GM18870 (cell line): ENCODE measurements at regions not wholly inside any gene's neighbourhood (a gene's known extent, or its start where the extent isn't known, plus 50 kb on each side); places are given as distances from the start of the nearest gene placed in this dataset.
"Not testable (repeated sequence)": the region's sequence is repeated elsewhere in the genome, so short reads cannot be mapped to it uniquely, and the experiment has no call there.

ENCODE experiments used
- ATAC-seq: cut with Tn5 transposase; IDR thresholded peaks from one replicate; pipeline ENCODE4 v1.9.1; 2021; ENCODE audit warnings: moderate library complexity; ENCODE audit not compliant: unreplicated experiment

DNA sequence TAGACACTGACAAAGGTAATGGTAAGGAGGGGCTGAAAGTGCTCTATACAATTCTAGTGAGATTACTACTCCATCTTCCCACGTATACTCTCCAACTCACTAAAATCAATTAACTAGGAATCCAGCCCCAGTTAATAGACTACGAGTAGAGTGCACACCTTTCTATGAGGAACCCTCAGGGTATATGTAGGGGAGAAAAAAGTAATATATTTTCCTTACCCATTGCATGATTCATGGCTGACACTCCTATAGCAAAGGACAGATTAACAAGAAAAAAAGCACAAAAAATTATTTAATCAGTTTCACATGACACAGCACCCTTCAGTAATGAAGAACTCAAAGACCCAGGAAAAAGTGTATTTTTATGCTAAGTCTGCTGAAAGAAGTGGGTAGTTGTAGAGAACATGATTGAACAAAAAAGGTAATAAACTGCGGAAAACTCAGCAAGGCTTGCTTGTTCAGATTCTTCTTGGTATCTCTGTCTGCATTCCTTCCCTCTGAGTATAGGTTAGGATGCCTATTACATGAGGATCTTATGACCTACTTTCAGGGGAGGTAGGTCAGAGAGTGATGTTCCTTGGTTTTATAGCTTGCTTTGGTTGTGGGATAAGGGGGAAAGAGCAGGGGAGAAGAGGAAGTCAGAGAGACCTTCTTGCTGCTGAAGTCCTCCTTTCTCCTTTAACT lies 342.0 kb upstream of the DLGAP1 start:
- ATAC-seq, result no peak

GRCh38 chr18:4789506-4789905 lies 334.4 kb upstream of the DLGAP1 start:
- ATAC-seq, result no peak

DNA sequence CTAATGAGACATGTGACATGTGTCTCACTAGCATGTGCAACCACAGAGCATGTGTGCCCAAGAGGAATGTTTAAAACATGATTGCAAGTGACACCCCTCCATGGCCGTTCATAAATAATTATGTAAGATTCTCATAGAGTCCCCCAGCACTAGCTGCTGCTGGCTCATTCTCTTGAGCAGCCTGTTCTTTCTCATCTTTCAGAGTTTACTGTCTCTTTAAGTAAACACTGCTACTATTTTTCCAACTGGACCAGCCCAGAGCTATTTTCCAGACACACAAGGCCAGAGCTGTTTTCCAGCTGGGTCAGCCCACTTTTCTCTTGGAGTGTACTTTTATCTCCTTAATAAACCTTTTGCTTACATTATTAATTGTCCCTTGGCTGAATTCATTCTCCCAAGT lies 326.8 kb upstream of the DLGAP1 start:
- ATAC-seq, result no peak

GRCh38 chr18:4765401-4765800 lies 310.3 kb upstream of the DLGAP1 start:
- no peak for ATAC-seq

- ATAC-seq, result no peak
These were observed 307.2 kb upstream of the DLGAP1 start for GRCh38 chr18:4762330-4762729.

DNA sequence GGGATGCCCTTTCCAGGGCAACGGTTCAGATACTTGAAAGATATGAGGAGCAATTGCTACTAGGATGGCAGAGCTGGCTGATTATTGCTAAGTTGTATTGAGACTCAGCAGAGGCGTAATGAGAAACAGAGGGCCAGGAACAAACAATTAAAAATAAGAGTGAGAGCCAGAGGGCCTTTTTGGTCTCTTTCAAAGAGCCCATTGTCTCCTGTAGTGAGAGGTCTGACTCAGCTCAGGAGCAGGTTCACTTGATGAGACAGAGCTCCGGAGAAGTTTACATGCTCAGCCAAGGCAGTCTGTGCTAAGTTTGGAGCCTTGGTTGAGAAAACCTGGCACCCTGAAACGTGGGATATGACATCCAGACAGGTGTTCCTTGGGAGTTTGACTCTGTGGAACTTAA lies 303.9 kb upstream of the DLGAP1 start:
- no peak for ATAC-seq

GRCh38 chr18:4755848-4756247 lies 300.7 kb upstream of the DLGAP1 start:
- ATAC-seq, result peak; percentile 78

DNA sequence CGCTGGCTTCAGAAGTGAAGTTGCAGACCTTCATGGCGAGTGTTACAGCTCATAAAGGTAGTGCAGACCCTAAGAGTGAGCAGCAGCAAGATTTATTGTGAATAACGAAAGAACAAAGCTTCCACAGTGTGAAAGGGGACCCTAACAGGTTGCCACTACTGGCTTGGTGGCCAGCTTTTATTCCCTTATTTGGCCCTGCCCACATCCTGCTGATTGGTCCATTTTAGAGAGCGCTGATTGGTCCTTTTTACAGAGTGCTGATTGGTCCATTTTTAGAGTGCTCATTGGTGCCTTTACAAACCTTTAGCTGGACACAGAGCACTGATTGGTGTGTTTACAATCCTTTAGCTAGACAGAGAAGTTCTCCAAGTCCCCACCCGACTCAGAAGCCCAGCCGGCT lies 298.0 kb upstream of the DLGAP1 start:
- ATAC-seq, result not testable (repeated sequence)

DNA sequence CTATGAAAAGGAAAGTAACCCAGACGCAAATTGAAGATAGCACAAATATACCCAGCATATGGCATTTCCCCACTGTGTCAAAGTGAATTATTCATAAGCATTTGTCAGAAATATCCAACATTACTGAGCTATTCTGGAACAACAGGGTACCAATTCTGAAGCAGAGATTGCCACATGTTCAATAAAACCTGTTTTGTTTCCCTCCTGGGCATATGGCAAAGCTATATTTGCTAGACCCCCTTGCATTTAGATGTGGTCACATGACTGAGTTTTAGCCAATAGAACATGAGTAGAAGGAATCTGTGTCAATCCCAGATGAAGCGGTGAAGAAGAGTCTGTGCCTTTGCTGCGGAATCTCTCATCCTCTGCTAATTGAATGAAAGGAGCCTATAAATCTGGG lies 296.4 kb upstream of the DLGAP1 start:
- no peak for ATAC-seq

DNA sequence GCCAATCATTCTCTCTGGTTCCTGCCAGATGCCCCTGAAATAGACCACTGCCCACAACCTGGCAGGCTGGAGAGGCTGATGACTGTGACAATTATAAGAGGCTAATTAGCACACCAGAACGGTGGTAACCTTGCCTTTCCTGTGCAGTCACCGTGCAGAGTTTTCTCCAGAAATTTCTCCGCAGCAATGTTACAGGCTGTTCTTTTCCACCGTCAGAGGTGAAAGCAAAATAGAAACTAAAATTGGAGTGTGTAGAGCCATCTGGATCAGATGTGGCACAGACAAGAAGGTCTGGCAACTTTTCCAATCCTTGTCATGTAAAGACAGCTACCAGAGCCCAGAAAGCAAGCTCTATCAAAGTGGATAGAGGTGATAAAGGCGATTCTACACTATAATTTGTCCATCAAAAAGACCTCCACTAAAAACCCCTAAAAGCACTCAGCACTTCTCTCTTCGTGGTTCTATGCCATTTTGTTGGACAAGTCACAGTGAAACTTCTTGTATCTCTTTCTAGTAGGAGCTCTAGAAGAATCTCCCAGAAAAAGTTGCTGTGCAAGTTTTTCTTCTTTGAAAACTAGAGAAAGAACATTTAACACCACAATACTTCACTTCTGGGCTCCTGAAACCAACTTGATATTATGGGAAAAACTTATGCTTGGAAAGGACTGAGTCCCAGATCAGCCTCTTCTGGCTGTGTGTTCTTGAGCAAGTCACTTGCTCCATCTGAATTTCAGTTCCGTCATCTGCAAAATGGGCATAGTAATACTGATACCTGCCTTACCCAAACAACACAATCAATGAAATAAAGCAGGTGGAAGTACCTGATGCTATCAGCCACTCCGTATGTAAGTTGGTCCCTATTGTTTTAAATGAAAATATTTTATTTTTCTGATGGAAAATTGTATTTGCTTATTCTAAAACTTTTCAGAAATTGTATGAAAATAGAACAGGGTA lies 295.6 kb upstream of the DLGAP1 start:
- no peak for ATAC-seq

DNA sequence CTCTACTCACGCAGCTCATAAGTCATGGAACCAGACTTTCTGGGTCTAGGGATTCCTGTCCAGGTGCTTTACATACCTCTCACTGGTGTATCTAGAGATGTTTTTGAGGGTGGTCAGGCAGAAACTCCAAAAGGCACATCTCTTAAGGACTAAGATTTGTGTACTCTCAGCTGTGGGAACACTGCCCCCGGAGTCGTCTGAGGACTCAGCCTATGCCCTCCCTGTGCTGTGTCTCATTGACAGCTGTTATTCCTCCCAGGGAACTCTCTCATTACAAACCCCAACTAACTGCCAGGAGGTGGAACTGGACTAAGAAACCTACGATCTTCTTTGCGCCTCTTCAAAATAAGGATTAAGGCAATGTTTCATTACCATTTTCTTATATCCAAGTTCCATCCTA lies 293.9 kb upstream of the DLGAP1 start:
- ATAC-seq, result no peak

GRCh38 chr18:4734903-4735302 lies 279.8 kb upstream of the DLGAP1 start:
- no peak for ATAC-seq

GRCh38 chr18:4734021-4734420 lies 278.9 kb upstream of the DLGAP1 start:
- ATAC-seq, result no peak

DNA sequence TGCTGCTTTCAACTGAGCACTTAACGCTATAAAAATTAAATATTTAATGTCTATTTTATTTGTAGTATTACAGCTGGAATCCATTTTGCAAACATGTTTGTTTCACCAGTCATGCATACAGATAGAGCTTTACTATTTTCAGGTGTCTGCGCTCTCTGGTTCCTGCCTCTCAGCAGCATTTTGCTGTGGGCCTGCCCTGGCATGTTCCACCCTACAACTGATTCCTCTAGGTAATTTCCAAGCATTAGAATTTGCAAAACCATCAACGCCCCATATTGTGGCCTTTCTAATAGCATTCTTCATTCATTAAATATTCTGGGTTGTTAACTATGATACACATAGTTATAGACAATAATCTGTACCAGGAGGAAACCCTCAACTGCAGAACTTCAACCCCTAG lies 266.4 kb upstream of the DLGAP1 start:
- ATAC-seq, result no peak

- no peak for ATAC-seq
These were observed 265.4 kb upstream of the DLGAP1 start for GRCh38 chr18:4720518-4720917.

GRCh38 chr18:4705894-4706293 lies 250.8 kb upstream of the DLGAP1 start:
- no peak for ATAC-seq

DNA sequence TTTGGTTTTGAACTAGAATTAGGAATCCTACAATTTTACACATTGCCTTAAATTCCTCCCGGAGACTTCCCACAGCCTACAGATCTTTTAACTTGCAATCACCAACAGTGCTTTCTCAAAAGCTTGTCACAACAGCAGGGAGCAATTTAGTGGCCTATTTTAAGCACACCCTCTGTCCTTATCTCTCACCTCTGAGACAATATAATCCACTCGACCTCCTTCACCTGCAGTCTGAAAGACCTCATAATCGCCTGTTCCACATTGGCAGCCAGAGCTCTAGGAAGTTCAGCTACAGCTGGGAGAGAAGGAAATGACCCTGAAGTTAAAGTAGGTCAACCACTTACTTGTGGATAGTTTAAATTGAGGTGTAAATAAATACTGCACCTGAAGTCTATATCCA lies 249.7 kb upstream of the DLGAP1 start:
- ATAC-seq, result no peak

DNA sequence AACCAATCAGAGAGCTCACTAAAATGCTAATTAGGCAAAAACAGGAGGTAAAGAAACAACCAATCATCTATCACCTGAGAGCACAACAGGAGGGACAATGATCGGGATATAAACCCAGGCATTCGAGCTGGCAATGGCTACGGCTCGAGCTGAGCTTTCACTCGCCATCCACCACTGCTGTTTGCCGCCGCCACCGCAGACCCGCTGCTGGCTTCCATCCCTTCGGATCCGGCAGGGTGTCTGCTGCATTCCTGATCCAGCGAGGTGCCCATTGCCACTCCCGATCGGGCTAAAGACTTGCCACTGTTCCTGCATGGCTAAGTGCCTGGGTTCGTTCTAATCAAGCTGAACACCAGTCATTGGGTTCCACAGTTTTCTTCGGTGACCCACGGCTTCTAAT lies 236.7 kb upstream of the DLGAP1 start:
- ATAC-seq, result no peak

DNA sequence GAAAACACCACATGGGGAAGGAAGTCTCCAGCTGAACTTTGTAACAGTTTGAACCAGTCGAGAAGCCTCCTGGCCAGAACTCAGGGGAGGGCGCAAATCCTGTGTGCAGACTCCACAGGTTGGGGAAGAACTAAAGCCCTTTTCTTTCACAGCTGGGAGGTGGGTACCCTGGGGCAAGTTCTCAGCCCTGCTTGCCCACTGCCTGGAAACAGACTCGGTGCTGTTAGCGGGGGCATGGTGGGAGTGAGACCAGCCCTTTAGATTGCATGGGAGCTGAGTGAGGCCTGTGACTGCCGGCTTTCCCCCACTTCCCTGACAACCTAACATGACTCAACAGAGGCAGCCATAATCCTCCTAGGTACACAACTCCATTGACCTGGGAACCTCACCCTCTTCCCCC lies 223.6 kb upstream of the DLGAP1 start:
- not testable (repeated sequence) for ATAC-seq

DNA sequence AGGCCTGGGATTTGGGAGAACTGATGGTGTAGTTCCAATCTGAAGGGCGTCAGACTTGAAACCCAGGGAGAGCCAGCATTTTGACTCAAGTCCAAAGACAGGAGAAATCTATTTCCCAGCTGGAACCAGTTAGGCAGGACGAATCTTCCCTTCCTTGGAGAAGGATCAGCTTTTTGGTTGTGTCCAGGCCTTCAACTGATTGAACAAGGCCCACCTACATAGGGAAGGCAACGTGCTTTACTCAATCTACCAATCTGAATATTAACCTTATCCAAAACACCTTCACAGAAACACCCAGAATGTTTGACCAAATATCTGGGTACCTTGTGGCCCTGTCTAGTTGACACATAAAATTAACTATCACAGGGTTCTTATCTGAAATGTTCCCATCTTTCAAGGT lies 221.9 kb upstream of the DLGAP1 start:
- no peak for ATAC-seq

- ATAC-seq, result no peak
These were observed 217.1 kb upstream of the DLGAP1 start for GRCh38 chr18:4672162-4672561.

GRCh38 chr18:4658804-4659203 lies 203.7 kb upstream of the DLGAP1 start:
- ATAC-seq, result no peak
